ENCODE measurements at regions not wholly inside any gene's neighbourhood (a gene's known extent, or its start where the extent isn't known, plus 50 kb on each side); places are given as distances from the start of the nearest gene placed in this dataset.

DNA sequence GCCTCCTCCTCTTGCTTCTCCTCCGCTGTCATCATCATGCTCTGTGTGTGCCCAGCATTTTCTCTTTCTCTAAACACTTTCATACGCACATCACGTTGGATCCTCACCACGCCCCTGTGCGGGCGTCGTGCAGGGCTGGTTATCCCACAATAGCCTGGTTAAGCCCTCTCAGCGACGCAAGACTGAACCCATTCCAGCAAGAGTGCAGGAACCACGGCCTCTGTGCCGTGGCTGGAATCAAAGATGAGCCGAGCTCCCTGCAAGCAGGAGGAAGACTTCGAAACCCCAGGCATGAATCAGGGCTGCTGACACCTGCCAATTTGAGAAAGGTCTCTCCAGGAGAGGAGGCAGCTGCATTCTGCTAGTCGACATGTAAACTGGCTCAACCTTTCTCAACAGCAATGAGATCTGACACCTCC, 74.8 kb upstream of the FOXK1 start:
- TF ChIP-seq, protein P1, sequence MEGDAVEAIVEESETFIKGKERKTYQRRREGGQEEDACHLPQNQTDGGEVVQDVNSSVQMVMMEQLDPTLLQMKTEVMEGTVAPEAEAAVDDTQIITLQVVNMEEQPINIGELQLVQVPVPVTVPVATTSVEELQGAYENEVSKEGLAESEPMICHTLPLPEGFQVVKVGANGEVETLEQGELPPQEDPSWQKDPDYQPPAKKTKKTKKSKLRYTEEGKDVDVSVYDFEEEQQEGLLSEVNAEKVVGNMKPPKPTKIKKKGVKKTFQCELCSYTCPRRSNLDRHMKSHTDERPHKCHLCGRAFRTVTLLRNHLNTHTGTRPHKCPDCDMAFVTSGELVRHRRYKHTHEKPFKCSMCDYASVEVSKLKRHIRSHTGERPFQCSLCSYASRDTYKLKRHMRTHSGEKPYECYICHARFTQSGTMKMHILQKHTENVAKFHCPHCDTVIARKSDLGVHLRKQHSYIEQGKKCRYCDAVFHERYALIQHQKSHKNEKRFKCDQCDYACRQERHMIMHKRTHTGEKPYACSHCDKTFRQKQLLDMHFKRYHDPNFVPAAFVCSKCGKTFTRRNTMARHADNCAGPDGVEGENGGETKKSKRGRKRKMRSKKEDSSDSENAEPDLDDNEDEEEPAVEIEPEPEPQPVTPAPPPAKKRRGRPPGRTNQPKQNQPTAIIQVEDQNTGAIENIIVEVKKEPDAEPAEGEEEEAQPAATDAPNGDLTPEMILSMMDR (IDR thresholded peaks at IDR 0.05) = no peak
- TF ChIP-seq POLR2A (IDR thresholded peaks at IDR 0.05) = no peak

Measured in esophagus squamous epithelium (tissue), 4 donors.